ENCODE measurements at regions not wholly inside any gene's neighbourhood (a gene's known extent, or its start where the extent isn't known, plus 50 kb on each side); places are given as distances from the start of the nearest gene placed in this dataset.

DNA sequence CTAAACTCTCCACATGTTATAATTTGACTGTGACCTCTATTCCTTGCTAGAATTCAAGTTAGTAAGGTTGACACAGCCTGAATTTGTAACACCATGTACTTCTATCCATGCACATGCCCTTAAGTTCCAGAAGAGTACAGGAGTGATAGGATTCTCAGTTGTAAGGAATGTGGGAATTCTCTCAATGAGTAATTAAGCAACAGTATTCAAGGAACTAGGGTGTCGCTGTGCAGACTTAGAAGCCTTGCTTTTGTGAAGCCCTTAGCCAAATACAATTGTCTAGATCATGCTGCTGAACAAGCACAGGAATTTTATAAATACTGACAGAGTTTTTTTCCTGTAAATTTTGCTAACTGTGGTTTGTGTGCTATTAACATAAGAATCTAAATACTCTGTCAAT, 276.3 kb upstream of the PTBP2 start:
- TF ChIP-seq, protein P1, sequence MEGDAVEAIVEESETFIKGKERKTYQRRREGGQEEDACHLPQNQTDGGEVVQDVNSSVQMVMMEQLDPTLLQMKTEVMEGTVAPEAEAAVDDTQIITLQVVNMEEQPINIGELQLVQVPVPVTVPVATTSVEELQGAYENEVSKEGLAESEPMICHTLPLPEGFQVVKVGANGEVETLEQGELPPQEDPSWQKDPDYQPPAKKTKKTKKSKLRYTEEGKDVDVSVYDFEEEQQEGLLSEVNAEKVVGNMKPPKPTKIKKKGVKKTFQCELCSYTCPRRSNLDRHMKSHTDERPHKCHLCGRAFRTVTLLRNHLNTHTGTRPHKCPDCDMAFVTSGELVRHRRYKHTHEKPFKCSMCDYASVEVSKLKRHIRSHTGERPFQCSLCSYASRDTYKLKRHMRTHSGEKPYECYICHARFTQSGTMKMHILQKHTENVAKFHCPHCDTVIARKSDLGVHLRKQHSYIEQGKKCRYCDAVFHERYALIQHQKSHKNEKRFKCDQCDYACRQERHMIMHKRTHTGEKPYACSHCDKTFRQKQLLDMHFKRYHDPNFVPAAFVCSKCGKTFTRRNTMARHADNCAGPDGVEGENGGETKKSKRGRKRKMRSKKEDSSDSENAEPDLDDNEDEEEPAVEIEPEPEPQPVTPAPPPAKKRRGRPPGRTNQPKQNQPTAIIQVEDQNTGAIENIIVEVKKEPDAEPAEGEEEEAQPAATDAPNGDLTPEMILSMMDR (optimal IDR thresholded peaks at IDR 0.05 in 1 of 3, IDR thresholded peaks at IDR 0.05 in 1 of 3, conservative IDR thresholded peaks at IDR 0.05 in 1 of 3; ENCODE audit: extremely low read depth in 1 of 3, insufficient read depth in 2 of 3, low read length in 3 of 3): no peak
- no peak for TF ChIP-seq EZH2 (IDR thresholded peaks at IDR 0.05; ENCODE audit: low read length)
- Histone ChIP-seq H2AFZ (ENCODE audit: control insufficient read depth, low read length) (no peak overlapping the region), H3K27me3 (ENCODE audit: control insufficient read depth, extremely low read depth, insufficient read depth, low read length) (no peaks in the 10 kb centered on the region), H4K20me1 (ENCODE audit: control insufficient read depth, extremely low read depth, insufficient read depth, low read length) (no peaks in the 10 kb centered on the region), H3K36me3 (ENCODE audit: control insufficient read depth in 2 of 2, extremely low read depth in 1 of 2, insufficient read depth in 2 of 2, low read length in 2 of 2) (no peaks in the 10 kb centered on the region), H3K4me1 (ENCODE audit: control insufficient read depth, extremely low read depth, insufficient read depth, low read length) (no peaks in the 10 kb centered on the region), H3K9me1 (ENCODE audit: control insufficient read depth, extremely low read depth, insufficient read depth, low read length) (no peaks in the 10 kb centered on the region), H3K9me3 (ENCODE audit: control insufficient read depth, low read depth, low read length) (no peaks in the 10 kb centered on the region), H3K4me3 (ENCODE audit: control insufficient read depth in 2 of 3, extremely low read depth in 1 of 3, insufficient read depth in 2 of 3, low read depth in 1 of 3, low read length in 3 of 3) (no peak overlapping the region), H3K9ac (ENCODE audit: control insufficient read depth, extremely low read depth, insufficient read depth, low read length) (no peak overlapping the region), H3K79me2 (ENCODE audit: control insufficient read depth, insufficient read depth, low read length) (no peaks in the 10 kb centered on the region), H3K27ac (ENCODE audit: control insufficient read depth, insufficient read depth, low read length) (no peak overlapping the region), H3K4me2 (ENCODE audit: control insufficient read depth, extremely low read depth, insufficient read depth, low read depth, low read length) (no peak overlapping the region)
- DNase-seq (ENCODE audit: low read depth, low spot score) (no peak), FAIRE-seq (no peak)
- dilution Hi-C loops (cut with MboI; ENCODE audit: extremely low pct_ligation_motif_present, low sequenced_read_pairs): no loop called here

DNA sequence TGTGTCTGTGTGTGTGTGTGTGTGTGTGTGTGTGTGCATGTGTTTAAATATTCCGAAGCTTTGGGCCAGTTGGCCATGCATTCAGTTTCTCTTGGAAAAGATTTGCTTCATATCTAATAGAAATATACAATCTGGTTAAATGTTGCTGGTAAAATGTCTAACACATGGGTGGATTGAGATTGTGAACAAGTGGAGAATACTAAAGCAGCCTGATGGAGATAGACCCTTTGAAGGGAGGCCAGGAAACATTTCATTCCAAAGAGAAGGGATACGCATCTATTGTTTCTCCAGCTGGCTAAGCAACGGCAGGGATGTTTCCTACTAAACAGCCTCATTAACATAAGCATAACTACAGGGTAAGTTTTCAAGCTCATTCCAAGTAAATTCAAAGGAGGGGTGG, 257.5 kb upstream of the PTBP2 start:
- Histone ChIP-seq H3K27ac (ENCODE audit: control insufficient read depth, insufficient read depth, low read length) (no peak overlapping the region), H3K9me3 (ENCODE audit: control insufficient read depth, low read depth, low read length) (no peaks in the 10 kb centered on the region), H3K79me2 (ENCODE audit: control insufficient read depth, insufficient read depth, low read length) (no peaks in the 10 kb centered on the region), H3K9ac (ENCODE audit: control insufficient read depth, extremely low read depth, insufficient read depth, low read length) (no peak overlapping the region), H3K4me3 (ENCODE audit: control insufficient read depth in 2 of 3, extremely low read depth in 1 of 3, insufficient read depth in 2 of 3, low read depth in 1 of 3, low read length in 3 of 3) (no peak overlapping the region), H3K4me2 (ENCODE audit: control insufficient read depth, extremely low read depth, insufficient read depth, low read depth, low read length) (no peak overlapping the region), H2AFZ (ENCODE audit: control insufficient read depth, low read length) (no peak overlapping the region), H3K36me3 (ENCODE audit: control insufficient read depth in 2 of 2, extremely low read depth in 1 of 2, insufficient read depth in 2 of 2, low read length in 2 of 2) (no peaks in the 10 kb centered on the region), H3K27me3 (ENCODE audit: control insufficient read depth, extremely low read depth, insufficient read depth, low read length) (no peaks in the 10 kb centered on the region), H3K4me1 (ENCODE audit: control insufficient read depth, extremely low read depth, insufficient read depth, low read length) (no peaks in the 10 kb centered on the region), H3K9me1 (ENCODE audit: control insufficient read depth, extremely low read depth, insufficient read depth, low read length) (no peaks in the 10 kb centered on the region), H4K20me1 (ENCODE audit: control insufficient read depth, extremely low read depth, insufficient read depth, low read length) (no peaks in the 10 kb centered on the region)
- FAIRE-seq: no peak
- no peak for DNase-seq (ENCODE audit: low read depth, low spot score)
- dilution Hi-C loops (cut with MboI; ENCODE audit: extremely low pct_ligation_motif_present, low sequenced_read_pairs): no loop called here
- TF ChIP-seq, protein P1 (optimal IDR thresholded peaks at IDR 0.05 in 1 of 3, IDR thresholded peaks at IDR 0.05 in 1 of 3, conservative IDR thresholded peaks at IDR 0.05 in 1 of 3; ENCODE audit: extremely low read depth in 1 of 3, insufficient read depth in 2 of 3, low read length in 3 of 3): no peak

Measured in keratinocyte (primary cell).